HEK293T (cell line): ENCODE measurements at regions not wholly inside any gene's neighbourhood (a gene's known extent, or its start where the extent isn't known, plus 50 kb on each side); places are given as distances from the start of the nearest gene placed in this dataset.
A peak's percentile ranks its signal among the peaks of the same experiment; 100 is the strongest.

Experiments used
- CTCF ChIA-PET: fragments of 350-600 bp; formaldehyde crosslinking; extraction: SDS; loops from one replicate; lab custom pipeline; 2021; ENCODE audit warnings: antibody characterized with exemption, inconsistent platforms; lab: Yijun Ruan, JAX
- POLR2A ChIA-PET: fragments of 350-600 bp; formaldehyde crosslinking; extraction: SDS; loops from one replicate; lab custom pipeline; 2020; ENCODE audit warnings: antibody characterized with exemption, inconsistent platforms; lab: Yijun Ruan, JAX
- DNase-seq: peaks from one replicate; pipeline ENCODE4 v3.0.0; 2012; ENCODE audit warnings: mixed read lengths; ENCODE audit errors: extremely low spot score
- ARNT ChIP-seq: fragments of 450-650 bp; IDR thresholded peaks from 2 replicates; pipeline ENCODE4 v1.6.1; 2017; ENCODE audit warnings: mild to moderate bottlenecking
- BHLHE40 ChIP-seq: fragments of 450-650 bp; IDR thresholded peaks from 2 replicates; pipeline ENCODE4 v1.6.1; 2016; ENCODE audit warnings: mild to moderate bottlenecking, moderate library complexity, borderline replicate concordance
- CTBP1 ChIP-seq: fragments of 450-650 bp; IDR thresholded peaks from 2 replicates; pipeline ENCODE4 v1.6.1; 2016; ENCODE audit warnings: borderline replicate concordance
- ELF4 ChIP-seq: fragments of 450-650 bp; IDR thresholded peaks from 2 replicates; pipeline ENCODE4 v1.6.1; 2017; ENCODE audit warnings: antibody characterized with exemption
- FOXA1 ChIP-seq: fragments of 450-650 bp; IDR thresholded peaks from 2 replicates; pipeline ENCODE4 v1.6.1; 2016; ENCODE audit warnings: mild to moderate bottlenecking
- FOXK2 ChIP-seq: fragments of 450-650 bp; IDR thresholded peaks from 2 replicates; pipeline ENCODE4 v1.6.1; 2016; ENCODE audit warnings: mild to moderate bottlenecking
- FOXM1 ChIP-seq: fragments of 450-650 bp; IDR thresholded peaks from 2 replicates; pipeline ENCODE4 v1.6.1; 2017; ENCODE audit warnings: mild to moderate bottlenecking, borderline replicate concordance
- HDGF ChIP-seq: fragments of 450-650 bp; IDR thresholded peaks from 2 replicates; pipeline ENCODE4 v1.6.1; 2017; ENCODE audit warnings: antibody characterized with exemption, borderline replicate concordance
- L3MBTL2 ChIP-seq: fragments of 450-650 bp; conservative IDR thresholded peaks from 2 replicates; pipeline ENCODE4 v1.6.1; 2016; ENCODE audit warnings: mild to moderate bottlenecking
- LEF1 ChIP-seq: fragments of 450-650 bp; IDR thresholded peaks from 2 replicates; pipeline ENCODE4 v1.6.1; 2017; ENCODE audit warnings: mild to moderate bottlenecking, borderline replicate concordance
- NFRKB ChIP-seq: fragments of 450-650 bp; IDR thresholded peaks from 2 replicates; pipeline ENCODE4 v1.6.1; 2016; ENCODE audit warnings: mild to moderate bottlenecking, moderate library complexity
- SP1 ChIP-seq: fragments of 450-650 bp; IDR thresholded peaks from 2 replicates; pipeline ENCODE4 v1.6.1; 2017
- SUZ12 ChIP-seq: fragments of 450-650 bp; IDR thresholded peaks from 2 replicates; pipeline ENCODE4 v1.6.1; 2016; ENCODE audit warnings: mild to moderate bottlenecking
- TARDBP ChIP-seq: fragments of 450-650 bp; IDR thresholded peaks from 2 replicates; pipeline ENCODE4 v1.6.1; 2016
- ZNF384 ChIP-seq: fragments of 450-650 bp; IDR thresholded peaks from 2 replicates; pipeline ENCODE4 v1.6.1; 2016
- TF ChIP-seq, protein P1 (sequence below): fragments of 450-650 bp; IDR thresholded peaks from 2 replicates; pipeline ENCODE4 v1.6.1; 2016

GRCh38 chr4:114265342-114265741, 285.9 kb upstream of the ARSJ start:
- ChIA-PET POLR2A (no interaction called here), CTCF (no interaction called here)
- no peak for TF ChIP-seq SP1
- TF ChIP-seq, protein P1, sequence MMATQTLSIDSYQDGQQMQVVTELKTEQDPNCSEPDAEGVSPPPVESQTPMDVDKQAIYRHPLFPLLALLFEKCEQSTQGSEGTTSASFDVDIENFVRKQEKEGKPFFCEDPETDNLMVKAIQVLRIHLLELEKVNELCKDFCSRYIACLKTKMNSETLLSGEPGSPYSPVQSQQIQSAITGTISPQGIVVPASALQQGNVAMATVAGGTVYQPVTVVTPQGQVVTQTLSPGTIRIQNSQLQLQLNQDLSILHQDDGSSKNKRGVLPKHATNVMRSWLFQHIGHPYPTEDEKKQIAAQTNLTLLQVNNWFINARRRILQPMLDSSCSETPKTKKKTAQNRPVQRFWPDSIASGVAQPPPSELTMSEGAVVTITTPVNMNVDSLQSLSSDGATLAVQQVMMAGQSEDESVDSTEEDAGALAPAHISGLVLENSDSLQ, result 0 out of 2 replicates have a peak, but pooled peaks have one; percentile 10
- DNase-seq, result no peak

- TF ChIP-seq NFRKB, result no peak
- TF ChIP-seq, protein P1, result no peak
- TF ChIP-seq ELF4, result no peak
- TF ChIP-seq FOXK2, result no peak
- no peak for TF ChIP-seq L3MBTL2
- TF ChIP-seq SP1, result no peak
- no peak for TF ChIP-seq TARDBP
- TF ChIP-seq HDGF, result no peak
- TF ChIP-seq FOXA1, result no peak
- TF ChIP-seq SUZ12, result no peak
- no peak for TF ChIP-seq FOXM1
- no peak for TF ChIP-seq ARNT
- TF ChIP-seq BHLHE40, result no peak
- ChIA-PET CTCF (no interaction called here), POLR2A (no interaction called here)
These were observed 288.5 kb upstream of the ARSJ start for GRCh38 chr4:114267976-114268375.

DNA sequence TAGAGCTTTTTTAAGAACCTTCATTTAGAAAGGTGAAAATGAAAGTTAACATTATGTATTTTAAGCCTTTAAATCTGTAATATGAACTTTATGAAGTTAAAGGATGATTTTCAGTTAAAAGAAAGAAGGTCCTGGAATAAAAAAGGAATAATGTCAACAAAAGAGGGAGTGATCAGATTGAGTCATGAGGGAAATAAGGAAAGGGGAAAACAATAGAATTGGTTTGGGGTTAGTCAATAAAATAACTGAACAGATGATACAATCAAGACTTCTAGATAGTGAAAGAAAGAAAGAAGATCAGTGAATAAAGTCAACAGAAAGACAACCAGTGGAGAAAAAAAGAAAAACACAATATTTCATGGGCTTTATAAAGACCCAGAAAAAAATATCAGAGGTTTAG, 291.6 kb upstream of the ARSJ start:
- CTCF ChIA-PET, result no interaction called here
- TF ChIP-seq SP1 (no peak), TARDBP (no peak), FOXM1 (no peak), FOXK2 (no peak)
- POLR2A ChIA-PET, result no interaction called here
- DNase-seq, result no peak

More at GRCh38 chr4:114267976-114268375, 288.5 kb upstream of the ARSJ start:
- DNase-seq, result no peak

- no peak for DNase-seq
These were observed 292.8 kb upstream of the ARSJ start for GRCh38 chr4:114272226-114272625.

DNA sequence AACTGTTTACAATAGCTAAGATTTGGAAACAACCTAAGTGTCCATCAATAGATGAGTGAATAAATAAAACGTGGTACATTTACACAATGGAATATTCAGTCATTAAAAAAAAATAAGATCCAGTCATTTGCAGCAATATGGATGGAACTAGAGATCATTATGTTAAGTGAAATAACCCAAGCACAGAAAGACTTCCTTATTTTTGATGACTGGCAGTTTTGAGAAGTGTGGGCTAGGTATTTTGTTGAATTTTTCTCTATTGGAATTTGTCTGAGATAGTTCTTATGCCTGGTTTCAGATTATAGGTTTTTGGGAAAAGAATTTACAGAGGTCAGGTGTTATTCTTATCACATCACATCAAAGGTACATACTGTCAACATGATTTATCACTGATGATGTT, 293.8 kb upstream of the ARSJ start:
- TF ChIP-seq, protein P1, result peak; percentile 68
- no peak for TF ChIP-seq FOXK2
- DNase-seq, result no peak
- POLR2A ChIA-PET, result no interaction called here
- CTCF ChIA-PET, result no interaction called here

More at GRCh38 chr4:114272226-114272625, 292.8 kb upstream of the ARSJ start:
- ChIA-PET POLR2A (no interaction called here), CTCF (no interaction called here)
- no peak for TF ChIP-seq NFRKB
- TF ChIP-seq, protein P1, result peak; percentile 49

- ChIA-PET POLR2A (no interaction called here), CTCF (no interaction called here)
- TF ChIP-seq ELF4 (no peak), SUZ12 (no peak), FOXK2 (no peak), SP1 (no peak), BHLHE40 (no peak), FOXA1 (no peak), HDGF (no peak), FOXM1 (no peak), ARNT (no peak), CTBP1 (no peak), TARDBP (no peak), NFRKB (no peak), LEF1 (no peak), ZNF384 (no peak), L3MBTL2 (no peak)
- TF ChIP-seq, protein P1, result no peak
- DNase-seq, result no peak
These were observed 298.2 kb upstream of the ARSJ start for GRCh38 chr4:114277690-114278089.

- TF ChIP-seq FOXA1 (no peak), NFRKB (no peak), SP1 (no peak), BHLHE40 (no peak), L3MBTL2 (no peak), ZNF384 (no peak), TARDBP (no peak), ARNT (no peak), HDGF (no peak), FOXM1 (no peak), FOXK2 (no peak), ELF4 (no peak), CTBP1 (no peak), LEF1 (no peak), SUZ12 (no peak)
- TF ChIP-seq, protein P1, result no peak
- ChIA-PET POLR2A (no interaction called here), CTCF (no interaction called here)
- no peak for DNase-seq
These were observed 299.6 kb upstream of the ARSJ start for GRCh38 chr4:114279066-114279465.
